ENCODE measurements at regions not wholly inside any gene's neighbourhood (a gene's known extent, or its start where the extent isn't known, plus 50 kb on each side); places are given as distances from the start of the nearest gene placed in this dataset.

- Mint-ChIP-seq H3K4me1 (ENCODE audit: low read depth, unreplicated experiment) (no peaks in the 10 kb centered on the region), H3K27ac (ENCODE audit: unreplicated experiment) (no peak overlapping the region), H3K4me3 (ENCODE audit: unreplicated experiment) (no peak overlapping the region), H3K36me3 (ENCODE audit: unreplicated experiment) (peaks cover 6% of the 10 kb centered on the region), H3K27me3 (ENCODE audit: unreplicated experiment) (no peaks in the 10 kb centered on the region), H3K9me3 (ENCODE audit: unreplicated experiment) (no peaks in the 10 kb centered on the region)
- DNase-seq, result no peak
- TF ChIP-seq CTCF (IDR thresholded peaks at IDR 0.05; ENCODE audit: partially characterized antibody, unreplicated experiment), result no peak
Observed at GRCh38 chr1:56298866-56299265, 280.5 kb downstream of the PLPP3 start.

- Mint-ChIP-seq H3K27ac (ENCODE audit: unreplicated experiment) (no peak overlapping the region), H3K4me1 (ENCODE audit: low read depth, unreplicated experiment) (no peaks in the 10 kb centered on the region), H3K9me3 (ENCODE audit: unreplicated experiment) (no peaks in the 10 kb centered on the region), H3K4me3 (ENCODE audit: unreplicated experiment) (no peak overlapping the region), H3K36me3 (ENCODE audit: unreplicated experiment) (peaks cover 7% of the 10 kb centered on the region), H3K27me3 (ENCODE audit: unreplicated experiment) (no peaks in the 10 kb centered on the region)
- TF ChIP-seq CTCF (IDR thresholded peaks at IDR 0.05; ENCODE audit: partially characterized antibody, unreplicated experiment), result no peak
- no peak for DNase-seq
Observed at GRCh38 chr1:56297904-56298303, 281.5 kb downstream of the PLPP3 start.

GRCh38 chr1:56297208-56297607 is 282.2 kb downstream of the PLPP3 start:
- no peak for TF ChIP-seq CTCF (IDR thresholded peaks at IDR 0.05; ENCODE audit: partially characterized antibody, unreplicated experiment)
- no peak overlapping the region for H3K27ac Mint-ChIP-seq (ENCODE audit: unreplicated experiment)
- H3K27me3 Mint-ChIP-seq (ENCODE audit: unreplicated experiment), result no peaks in the 10 kb centered on the region
- H3K4me1 Mint-ChIP-seq (ENCODE audit: low read depth, unreplicated experiment), result no peaks in the 10 kb centered on the region
- no peaks in the 10 kb centered on the region for H3K9me3 Mint-ChIP-seq (ENCODE audit: unreplicated experiment)
- no peak overlapping the region for H3K4me3 Mint-ChIP-seq (ENCODE audit: unreplicated experiment)
- DNase-seq, result no peak
- H3K36me3 Mint-ChIP-seq (ENCODE audit: unreplicated experiment), result peaks cover 7% of the 10 kb centered on the region

- no peaks in the 10 kb centered on the region for H3K9me3 Mint-ChIP-seq (ENCODE audit: unreplicated experiment)
Observed at GRCh38 chr1:56295949-56296929, 283.1 kb downstream of the PLPP3 start.

More at GRCh38 chr1:56295949-56296929, 283.1 kb downstream of the PLPP3 start:
- H3K36me3 Mint-ChIP-seq (ENCODE audit: unreplicated experiment), result peaks cover 7% of the 10 kb centered on the region
- DNase-seq, result no peak
- no peak overlapping the region for H3K4me3 Mint-ChIP-seq (ENCODE audit: unreplicated experiment)
- no peaks in the 10 kb centered on the region for H3K4me1 Mint-ChIP-seq (ENCODE audit: low read depth, unreplicated experiment)
- TF ChIP-seq CTCF (IDR thresholded peaks at IDR 0.05; ENCODE audit: partially characterized antibody, unreplicated experiment), result no peak
- no peak overlapping the region for H3K27ac Mint-ChIP-seq (ENCODE audit: unreplicated experiment)
- no peaks in the 10 kb centered on the region for H3K27me3 Mint-ChIP-seq (ENCODE audit: unreplicated experiment)

All from glutamatergic neuron (in vitro differentiated cells).